CD14-positive monocyte (primary cell): ENCODE measurements at regions not wholly inside any gene's neighbourhood (a gene's known extent, or its start where the extent isn't known, plus 50 kb on each side); places are given as distances from the start of the nearest gene placed in this dataset.

Source experiments
- DNase-seq, 3 donors: peaks; one replicate each; pipeline ENCODE4 v3.0.0-alpha.2; 2011 to 2022
- H2AFZ ChIP-seq: 2 replicates; pipeline ENCODE4 v1.6.0; 2012; ENCODE audit warnings: mild to moderate bottlenecking, low read depth, low read length, inconsistent platforms; ENCODE audit not compliant: insufficient read depth, poor library complexity, severe bottlenecking
- H3K27ac ChIP-seq, 2 donors: 1 replicate in 1 of 2; 2 replicates in 1 of 2; pipeline ENCODE4 v1.5.1; 2012 to 2013; ENCODE audit warnings: low read length in 2 of 2, control low read depth in 1 of 2, inconsistent platforms in 1 of 2, low read depth in 1 of 2, mild to moderate bottlenecking in 1 of 2
- H3K27me3 ChIP-seq, 2 donors: one replicate each; pipeline versions ENCODE4 v1.6.0 to v1.6.1; 2011 to 2013; ENCODE audit warnings: low read length in 2 of 2; ENCODE audit not compliant: control insufficient read depth in 2 of 2, insufficient read depth in 2 of 2
- H3K36me3 ChIP-seq, 2 donors: replicated peaks in 1 of 2; 1 replicate in 1 of 2; 2 replicates in 1 of 2; pipeline versions ENCODE4 v1.5.1 to v1.6.1; 2012 to 2013; ENCODE audit warnings: low read length in 2 of 2, control low read depth in 1 of 2, inconsistent platforms in 1 of 2, mild to moderate bottlenecking in 1 of 2; ENCODE audit not compliant: insufficient read depth in 2 of 2, control insufficient read depth in 1 of 2
- H3K4me1 ChIP-seq, 2 donors: 1 replicate in 1 of 2; 2 replicates in 1 of 2; pipeline versions ENCODE4 v1.5.1 to v1.6.1; 2012 to 2013; ENCODE audit warnings: low read length in 2 of 2, control low read depth in 1 of 2, inconsistent platforms in 1 of 2, mild to moderate bottlenecking in 1 of 2, moderate library complexity in 1 of 2; ENCODE audit not compliant: insufficient read depth in 2 of 2, control insufficient read depth in 1 of 2
- H3K4me2 ChIP-seq: replicated peaks from 2 replicates; pipeline ENCODE3; 2012; ENCODE audit warnings: low read length, moderate library complexity, mild to moderate bottlenecking; ENCODE audit not compliant: poor library complexity, severe bottlenecking; ENCODE audit errors: extremely low read depth
- H3K4me3 ChIP-seq, 3 experiments: fragments of 200-600 bp in 1 of 3; sonication (generic) in 1 of 3; replicated peaks in 1 of 3; 1 replicate in 2 of 3; 2 replicates in 1 of 3; pipeline ENCODE4 v1.5.1; 2011 to 2013; ENCODE audit warnings: low read length in 3 of 3, mild to moderate bottlenecking in 3 of 3, control low read depth in 2 of 3, low read depth in 2 of 3, inconsistent platforms in 1 of 3, moderate library complexity in 1 of 3
- H3K79me2 ChIP-seq: 2 replicates; pipeline ENCODE4 v1.6.0; 2012; ENCODE audit warnings: mild to moderate bottlenecking, control low read depth, inconsistent platforms, low read length, moderate library complexity; ENCODE audit not compliant: insufficient read depth
- H3K9ac ChIP-seq: 2 replicates; pipeline ENCODE4 v1.6.0; 2017; ENCODE audit warnings: low read length, mild to moderate bottlenecking; ENCODE audit not compliant: insufficient read depth, poor library complexity, severe bottlenecking
- H3K9me3 ChIP-seq, 2 donors: replicated peaks in 1 of 2; 1 replicate in 1 of 2; 2 replicates in 1 of 2; pipeline versions ENCODE4 v1.5.1 to v1.6.1; 2012 to 2013; ENCODE audit warnings: low read length in 2 of 2, control low read depth in 1 of 2; ENCODE audit not compliant: control insufficient read depth in 1 of 2, insufficient read depth in 1 of 2
- H4K20me1 ChIP-seq: 2 replicates; pipeline ENCODE4 v1.6.0; 2012; ENCODE audit warnings: mild to moderate bottlenecking, low read length, control low read depth, moderate library complexity; ENCODE audit not compliant: insufficient read depth
- H3K27ac Mint-ChIP-seq, 7 donors: one replicate each; pipeline ENCODE4 v1.8.0; 2020; ENCODE audit warnings: mild to moderate bottlenecking in 7 of 7, mixed read lengths in 7 of 7, moderate library complexity in 6 of 7, inconsistent platforms in 2 of 7
- H3K27me3 Mint-ChIP-seq, 3 donors: one replicate each; pipeline ENCODE4 v1.8.0; 2021 to 2022; ENCODE audit warnings: low read depth in 3 of 3, mild to moderate bottlenecking in 3 of 3, mixed read lengths in 3 of 3, moderate library complexity in 3 of 3, inconsistent platforms in 1 of 3
- H3K36me3 Mint-ChIP-seq, 2 donors: one replicate each; pipeline ENCODE4 v1.8.0; 2020; ENCODE audit warnings: mixed read lengths in 2 of 2, inconsistent platforms in 1 of 2, mild to moderate bottlenecking in 1 of 2
- H3K4me1 Mint-ChIP-seq: one replicate; pipeline ENCODE4 v1.8.0; 2020; ENCODE audit warnings: mild to moderate bottlenecking, mixed read lengths
- H3K4me3 Mint-ChIP-seq, 2 donors: one replicate each; pipeline ENCODE4 v1.8.0; 2020; ENCODE audit warnings: mild to moderate bottlenecking in 2 of 2, mixed read lengths in 2 of 2, moderate library complexity in 1 of 2
- H3K9me3 Mint-ChIP-seq, 7 donors: one replicate each; pipeline ENCODE4 v1.8.0; 2020 to 2022; ENCODE audit warnings: mixed read lengths in 7 of 7, mild to moderate bottlenecking in 6 of 7, moderate library complexity in 6 of 7, inconsistent platforms in 2 of 7
- WGBS: methylation state at CpG from one replicate; pipeline ENCODE4 v1.1.5; 2013; ENCODE audit warnings: missing lambda C conversion rate; ENCODE audit not compliant: insufficient coverage; 5-methylcytosine and 5-hydroxymethylcytosine counted together
- intact Hi-C, 2 donors: fragments of 100-400 bp; cut with micrococcal nuclease; formaldehyde crosslinking; loops; one replicate each; pipeline versions ENCODE4 v1.15.0 to v1.15.1; 2023
- TF ChIP-seq, protein P1 (sequence below): fragments of 200-600 bp; IDR thresholded peaks from one replicate; pipeline ENCODE4 v1.8.0; 2022; ENCODE audit warnings: antibody characterized with exemption, mild to moderate bottlenecking

DNA sequence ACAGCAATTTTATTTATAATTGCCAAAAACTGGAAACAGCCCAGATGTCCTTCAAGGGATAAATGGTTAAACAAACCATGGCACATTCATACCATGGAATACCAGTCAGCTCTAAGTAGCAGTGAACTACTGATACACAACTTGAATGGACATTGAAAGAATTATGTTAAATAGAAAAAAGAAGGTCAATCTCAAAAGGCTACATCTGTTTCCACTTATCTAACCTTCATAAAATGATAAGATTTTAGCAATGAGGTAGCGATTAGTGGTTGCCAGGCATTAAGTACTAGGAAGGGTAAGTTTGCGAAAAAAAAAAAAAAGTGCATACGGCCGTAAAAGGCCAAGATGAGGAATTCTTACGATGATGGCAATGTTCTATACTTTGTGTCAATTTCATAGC is 738.7 kb upstream of the ANO3 start:
- Histone ChIP-seq H3K4me1 (no peaks in the 10 kb centered on the region), H3K36me3 (no peaks in the 10 kb centered on the region), H3K9me3 (no peaks in the 10 kb centered on the region), H3K4me3 (no peak overlapping the region), H3K9ac (no peak overlapping the region), H3K27me3 (no peaks in the 10 kb centered on the region), H2AFZ (no peak overlapping the region), H3K27ac (no peak overlapping the region), H3K4me2 (no peak overlapping the region), H4K20me1 (no peaks in the 10 kb centered on the region), H3K79me2 (no peaks in the 10 kb centered on the region)
- Mint-ChIP-seq H3K4me3 (no peak overlapping the region), H3K27ac (no peak overlapping the region), H3K27me3 (no peaks in the 10 kb centered on the region), H3K9me3 (peaks cover 0 to 5% (median 0%) of the 10 kb centered on the region in 7 donors), H3K36me3 (no peaks in the 10 kb centered on the region), H3K4me1 (no peaks in the 10 kb centered on the region)
- no peak for DNase-seq
- TF ChIP-seq, protein P1, sequence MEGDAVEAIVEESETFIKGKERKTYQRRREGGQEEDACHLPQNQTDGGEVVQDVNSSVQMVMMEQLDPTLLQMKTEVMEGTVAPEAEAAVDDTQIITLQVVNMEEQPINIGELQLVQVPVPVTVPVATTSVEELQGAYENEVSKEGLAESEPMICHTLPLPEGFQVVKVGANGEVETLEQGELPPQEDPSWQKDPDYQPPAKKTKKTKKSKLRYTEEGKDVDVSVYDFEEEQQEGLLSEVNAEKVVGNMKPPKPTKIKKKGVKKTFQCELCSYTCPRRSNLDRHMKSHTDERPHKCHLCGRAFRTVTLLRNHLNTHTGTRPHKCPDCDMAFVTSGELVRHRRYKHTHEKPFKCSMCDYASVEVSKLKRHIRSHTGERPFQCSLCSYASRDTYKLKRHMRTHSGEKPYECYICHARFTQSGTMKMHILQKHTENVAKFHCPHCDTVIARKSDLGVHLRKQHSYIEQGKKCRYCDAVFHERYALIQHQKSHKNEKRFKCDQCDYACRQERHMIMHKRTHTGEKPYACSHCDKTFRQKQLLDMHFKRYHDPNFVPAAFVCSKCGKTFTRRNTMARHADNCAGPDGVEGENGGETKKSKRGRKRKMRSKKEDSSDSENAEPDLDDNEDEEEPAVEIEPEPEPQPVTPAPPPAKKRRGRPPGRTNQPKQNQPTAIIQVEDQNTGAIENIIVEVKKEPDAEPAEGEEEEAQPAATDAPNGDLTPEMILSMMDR, result no peak
- intact Hi-C loops, result no loop called here
- WGBS, result 93% methylated on average over 3 of the region's 5 CpGs

DNA sequence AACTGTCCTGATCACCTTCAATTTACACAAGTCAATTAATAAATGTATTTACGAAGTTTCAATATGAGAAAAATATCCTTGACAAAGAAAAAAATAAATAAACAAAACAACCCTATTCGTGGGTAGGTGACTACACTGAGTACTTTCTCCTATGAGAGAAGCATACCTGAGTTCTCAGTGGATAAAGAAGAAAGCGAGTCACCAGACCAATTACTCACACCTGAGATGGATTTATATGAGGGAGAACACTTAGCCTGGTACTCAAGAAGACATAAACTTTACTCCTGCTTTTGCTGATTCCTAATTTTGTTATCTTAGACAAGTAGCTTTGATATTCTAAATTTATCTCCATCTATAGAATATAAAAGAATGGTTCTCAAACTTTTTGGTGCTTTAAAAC is 735.2 kb upstream of the ANO3 start:
- TF ChIP-seq, protein P1, result no peak
- Histone ChIP-seq H3K9me3 (no peaks in the 10 kb centered on the region), H2AFZ (no peak overlapping the region), H4K20me1 (no peaks in the 10 kb centered on the region), H3K27ac (no peak overlapping the region), H3K4me2 (no peak overlapping the region), H3K36me3 (no peaks in the 10 kb centered on the region), H3K79me2 (no peaks in the 10 kb centered on the region), H3K27me3 (no peaks in the 10 kb centered on the region), H3K9ac (no peak overlapping the region), H3K4me1 (no peaks in the 10 kb centered on the region), H3K4me3 (no peak overlapping the region)
- no CpG with 5 or more reads among the region's 3 CpGs for WGBS
- Mint-ChIP-seq H3K4me3 (no peak overlapping the region), H3K4me1 (no peaks in the 10 kb centered on the region), H3K27ac (no peak overlapping the region), H3K27me3 (no peaks in the 10 kb centered on the region), H3K36me3 (no peaks in the 10 kb centered on the region), H3K9me3 (peaks cover 0 to 4% (median 0%) of the 10 kb centered on the region in 7 donors)
- no peak for DNase-seq
- intact Hi-C loops, result no loop called here
